ENCODE measurements at regions not wholly inside any gene's neighbourhood (a gene's known extent, or its start where the extent isn't known, plus 50 kb on each side); places are given as distances from the start of the nearest gene placed in this dataset.

DNA sequence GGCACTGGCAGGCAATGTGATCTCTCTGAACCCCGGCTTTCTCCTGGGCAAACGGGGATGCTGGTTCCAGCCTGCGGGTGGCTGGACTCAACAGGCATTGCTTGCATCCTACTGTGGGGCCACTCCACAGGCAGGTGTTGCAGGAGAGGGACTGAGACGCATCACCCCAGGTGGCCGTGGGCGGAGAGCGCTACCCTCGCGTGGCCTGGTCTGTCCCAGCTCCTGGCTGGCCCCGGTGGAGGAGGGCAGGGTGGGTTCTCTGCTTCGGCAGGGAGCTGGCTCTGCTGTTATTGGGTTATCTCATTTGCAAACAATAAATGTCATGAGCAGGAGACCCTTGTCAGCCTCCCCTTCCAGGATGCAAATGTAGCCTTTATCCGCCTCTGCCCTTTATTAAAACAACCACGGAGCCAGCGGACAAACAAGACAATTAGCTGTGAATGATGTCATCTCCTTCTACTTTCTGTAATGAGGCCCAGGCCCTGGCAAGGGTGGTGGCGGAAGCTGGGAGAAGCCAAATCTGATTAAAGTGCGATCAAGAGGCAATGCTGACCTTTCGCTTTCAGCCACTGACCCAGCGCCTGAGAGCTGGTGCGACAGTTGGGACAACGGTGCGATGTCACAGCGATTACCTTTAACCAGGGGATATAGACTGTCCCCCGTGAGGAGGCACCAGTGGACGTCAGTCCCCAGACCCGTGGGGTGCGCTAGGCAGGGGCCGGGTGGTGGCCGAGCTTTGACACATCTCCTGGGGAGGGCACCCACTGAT is 161.8 kb downstream of the KIF26A start:
- ATAC-seq, result peak; percentile 34 to 82 (median 58)

DNA sequence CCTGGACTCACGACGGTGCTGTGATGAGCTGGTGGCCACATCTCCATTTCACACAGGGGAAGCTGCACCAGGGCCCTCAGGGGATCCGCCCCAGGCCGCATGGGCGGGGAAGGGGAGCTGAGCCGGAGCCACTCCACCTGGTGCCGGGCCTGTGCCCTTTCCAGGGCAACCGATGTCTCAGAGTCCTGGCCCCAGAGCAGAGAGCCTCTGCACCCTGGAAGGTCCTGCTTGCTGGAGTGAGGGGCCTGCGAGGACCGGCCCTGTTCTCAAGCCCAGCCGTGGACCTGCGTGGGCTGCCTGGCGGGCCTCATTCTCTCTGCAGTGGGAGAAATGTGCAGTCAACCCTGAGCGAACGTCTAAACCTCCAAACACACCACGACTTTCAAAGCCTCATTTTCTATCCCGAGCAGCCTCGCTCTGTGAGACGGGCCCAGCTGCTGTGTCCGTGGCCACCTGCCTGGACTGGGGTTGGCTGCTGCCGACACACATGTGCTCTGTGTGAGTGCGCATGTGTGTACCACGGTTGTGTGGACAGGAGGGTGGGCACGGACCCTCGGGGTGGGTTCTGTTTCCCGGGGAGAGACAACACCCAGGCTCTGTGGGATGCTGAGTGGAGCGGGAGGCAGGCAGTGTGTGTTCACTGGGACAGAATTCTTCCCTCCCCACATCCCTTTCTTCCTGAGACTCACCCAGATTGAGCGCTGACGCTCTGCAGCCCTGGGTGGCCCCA is 163.5 kb downstream of the KIF26A start:
- Histone ChIP-seq H3K4me1 (peaks cover 0 to 12% (median 0%) of the 10 kb centered on the region in 9 donors), H3K9me3 (no peaks in the 10 kb centered on the region), H3K36me3 (no peaks in the 10 kb centered on the region), H3K27ac (no peak overlapping the region), H3K27me3 (peaks cover 0 to 13% (median 0%) of the 10 kb centered on the region in 7 donors), H3K4me3 (no peak overlapping the region)
- TF ChIP-seq, protein P1, sequence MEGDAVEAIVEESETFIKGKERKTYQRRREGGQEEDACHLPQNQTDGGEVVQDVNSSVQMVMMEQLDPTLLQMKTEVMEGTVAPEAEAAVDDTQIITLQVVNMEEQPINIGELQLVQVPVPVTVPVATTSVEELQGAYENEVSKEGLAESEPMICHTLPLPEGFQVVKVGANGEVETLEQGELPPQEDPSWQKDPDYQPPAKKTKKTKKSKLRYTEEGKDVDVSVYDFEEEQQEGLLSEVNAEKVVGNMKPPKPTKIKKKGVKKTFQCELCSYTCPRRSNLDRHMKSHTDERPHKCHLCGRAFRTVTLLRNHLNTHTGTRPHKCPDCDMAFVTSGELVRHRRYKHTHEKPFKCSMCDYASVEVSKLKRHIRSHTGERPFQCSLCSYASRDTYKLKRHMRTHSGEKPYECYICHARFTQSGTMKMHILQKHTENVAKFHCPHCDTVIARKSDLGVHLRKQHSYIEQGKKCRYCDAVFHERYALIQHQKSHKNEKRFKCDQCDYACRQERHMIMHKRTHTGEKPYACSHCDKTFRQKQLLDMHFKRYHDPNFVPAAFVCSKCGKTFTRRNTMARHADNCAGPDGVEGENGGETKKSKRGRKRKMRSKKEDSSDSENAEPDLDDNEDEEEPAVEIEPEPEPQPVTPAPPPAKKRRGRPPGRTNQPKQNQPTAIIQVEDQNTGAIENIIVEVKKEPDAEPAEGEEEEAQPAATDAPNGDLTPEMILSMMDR (IDR thresholded peaks at IDR 0.05), result no peak
- no peak for ATAC-seq
- WGBS, 2 donors, result 85 to 87% methylated on average over 29 of the region's 29 CpGs
- intact Hi-C loops (cut with DNase I), result no loop called here
- peak in 1 of 2 donors; percentile 6 for DNase-seq

More for the DNA sequence above, 161.8 kb downstream of the KIF26A start:
- H3K36me3 ChIP-seq, result no peaks in the 10 kb centered on the region
- peak overlapping the region in 1 of 10 donors; percentile 7 for H3K27ac ChIP-seq
- peaks cover 0 to 22% (median 3%) of the 10 kb centered on the region in 7 donors for H3K27me3 ChIP-seq
- no peaks in the 10 kb centered on the region for H3K9me3 ChIP-seq
- H3K4me1 ChIP-seq, result peaks cover 0 to 12% (median 0%) of the 10 kb centered on the region in 9 donors
- TF ChIP-seq, protein P1 (IDR thresholded peaks at IDR 0.05), result no peak
- intact Hi-C loops (cut with DNase I), result no loop called here
- DNase-seq, result peak; percentile 56 to 58
- 61 to 62% methylated on average over 28 of the region's 28 CpGs for WGBS, 2 donors
- H3K4me3 ChIP-seq, result no peak overlapping the region

DNA sequence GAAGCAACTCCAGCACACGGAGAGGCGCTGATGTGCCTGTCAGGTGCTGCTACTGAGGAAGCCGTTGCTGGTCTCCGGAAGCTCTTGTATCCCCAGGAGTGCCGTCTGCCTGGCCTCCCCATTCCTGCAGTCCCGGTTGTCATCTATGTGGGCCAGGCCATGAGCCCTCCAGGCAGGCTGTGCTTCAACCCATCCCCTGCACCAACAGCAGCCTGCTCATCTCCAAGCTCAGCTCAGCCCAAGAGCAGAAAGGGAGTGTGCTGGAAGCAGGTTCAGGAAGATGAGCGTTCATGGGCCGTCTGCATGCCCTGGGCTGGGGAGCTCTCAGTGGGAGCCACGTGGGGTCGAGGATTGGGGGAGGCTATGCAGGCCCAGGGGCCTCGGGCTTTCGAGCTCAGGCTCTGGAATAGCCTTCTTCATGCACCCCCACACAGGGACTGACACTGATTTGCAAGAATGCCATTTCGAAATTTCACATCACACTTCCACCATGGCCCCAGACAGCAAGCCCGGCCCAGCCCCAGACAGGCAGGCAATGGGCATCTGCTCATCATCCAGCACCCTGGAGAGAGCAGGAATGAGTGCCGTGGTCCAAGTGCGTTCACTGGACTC is 164.5 kb downstream of the KIF26A start:
- peaks cover 0 to 12% (median 0%) of the 10 kb centered on the region in 9 donors for H3K4me1 ChIP-seq
- H3K27me3 ChIP-seq, result peaks cover 0 to 16% (median 0%) of the 10 kb centered on the region in 7 donors
- WGBS, 2 donors, result 75 to 78% methylated on average over 16 of the region's 16 CpGs
- H3K36me3 ChIP-seq, result no peaks in the 10 kb centered on the region
- TF ChIP-seq, protein P1 (IDR thresholded peaks at IDR 0.05), result no peak
- H3K4me3 ChIP-seq, result no peak overlapping the region
- DNase-seq (no peak), ATAC-seq (no peak)
- intact Hi-C loops (cut with DNase I), result no loop called here
- no peak overlapping the region for H3K27ac ChIP-seq
- peaks cover 0 to 5% (median 0%) of the 10 kb centered on the region in 11 donors for H3K9me3 ChIP-seq

DNA sequence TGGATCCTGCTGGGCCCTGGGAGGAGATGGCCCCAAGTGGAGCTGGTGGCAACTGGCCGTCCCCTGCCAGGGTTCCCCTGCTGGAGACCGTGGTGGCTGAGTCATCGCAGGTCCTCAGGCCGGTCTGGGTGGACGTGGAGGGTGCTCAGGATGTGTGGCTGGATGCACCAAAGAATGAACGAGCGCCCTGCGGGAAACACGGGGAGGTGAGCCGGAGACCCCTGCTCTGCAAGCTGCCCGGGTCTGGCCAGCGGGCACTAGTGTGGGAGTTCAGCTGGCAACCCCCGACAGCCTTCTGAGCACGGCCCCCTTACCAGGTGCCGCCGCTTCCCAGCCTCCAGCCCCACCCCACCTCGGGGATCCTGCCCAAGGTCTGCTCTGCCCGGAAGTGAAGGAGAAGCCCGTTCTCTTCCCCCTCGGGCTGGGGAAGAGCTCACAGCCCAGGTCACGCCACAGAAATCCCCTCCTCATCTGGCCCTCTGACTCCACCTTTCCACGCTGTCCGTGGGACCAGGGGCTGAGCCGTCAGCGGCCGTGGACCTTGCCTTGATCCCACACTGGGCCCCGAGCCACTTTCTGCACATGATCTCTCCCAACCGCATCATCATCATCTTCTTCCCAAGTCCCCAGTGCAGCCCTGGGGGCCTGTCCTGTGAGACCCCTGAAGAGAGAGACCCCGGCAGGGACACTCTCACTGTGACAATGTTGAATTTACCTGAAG is 165.5 kb downstream of the KIF26A start:
- Histone ChIP-seq H3K4me3 (no peak overlapping the region), H3K27ac (no peak overlapping the region), H3K9me3 (peaks cover 0 to 5% (median 0%) of the 10 kb centered on the region in 11 donors), H3K4me1 (peaks cover 0 to 12% (median 0%) of the 10 kb centered on the region in 9 donors), H3K27me3 (peaks cover 0 to 16% (median 0%) of the 10 kb centered on the region in 7 donors), H3K36me3 (no peaks in the 10 kb centered on the region)
- TF ChIP-seq, protein P1 (IDR thresholded peaks at IDR 0.05), result no peak
- WGBS, 2 donors, result 86 to 88% methylated on average over 29 of the region's 29 CpGs
- DNase-seq (peak in 1 of 2 donors; percentile 8), ATAC-seq (no peak)
- intact Hi-C loops (cut with DNase I), result no loop called here

Measured in heart right ventricle (tissue), 16 donors.